Neural progenitor cell (in vitro differentiated cells): ENCODE measurements at regions not wholly inside any gene's neighbourhood (a gene's known extent, or its start where the extent isn't known, plus 50 kb on each side); places are given as distances from the start of the nearest gene placed in this dataset.

Experiments used
- CTCF ChIP-seq: fragments of 200-600 bp; sonication (generic); IDR thresholded peaks from 2 replicates; pipeline ENCODE4 v1.5.1; 2017; ENCODE audit warnings: antibody characterized with exemption, mild to moderate bottlenecking
- EZH2 ChIP-seq: fragments of 200-600 bp; sonication (generic); IDR thresholded peaks from 2 replicates; pipeline ENCODE4 v1.6.1; 2017; ENCODE audit warnings: antibody characterized with exemption, mild to moderate bottlenecking, moderate library complexity
- EZH2phosphoT487 ChIP-seq: fragments of 200-600 bp; sonication (generic); IDR thresholded peaks from 2 replicates; pipeline ENCODE4 v1.6.1; 2017; ENCODE audit warnings: antibody characterized with exemption

- TF ChIP-seq CTCF (no peak), EZH2 (no peak), EZH2phosphoT487 (no peak)
These were observed 286.0 kb downstream of the SUCLG1 start for GRCh38 chr2:84173041-84173440.
